HL-60 (cell line): ENCODE measurements at regions not wholly inside any gene's neighbourhood (a gene's known extent, or its start where the extent isn't known, plus 50 kb on each side); places are given as distances from the start of the nearest gene placed in this dataset.

Source experiments
- CTCF ChIP-seq: IDR thresholded peaks from one replicate; pipeline ENCODE4 v1.5.1; 2011; ENCODE audit warnings: low read length, control low read depth, inconsistent platforms; ENCODE audit not compliant: insufficient read depth
- POLR2AphosphoS5 ChIP-seq: IDR thresholded peaks from 2 replicates; pipeline ENCODE4 v1.6.1; 2012; ENCODE audit warnings: low read depth
- REST ChIP-seq: IDR thresholded peaks from 2 replicates; pipeline ENCODE4 v1.6.1; 2012; ENCODE audit warnings: low read depth; ENCODE audit not compliant: insufficient replicate concordance

GRCh38 chr1:209443975-209444651, 139.4 kb upstream of the CAMK1G start:
- TF ChIP-seq CTCF, result no peak
- TF ChIP-seq REST, result no peak
- TF ChIP-seq POLR2AphosphoS5, result no peak
